Mucosa of gallbladder (tissue), 1 donor: ENCODE measurements at regions not wholly inside any gene's neighbourhood (a gene's known extent, or its start where the extent isn't known, plus 50 kb on each side); places are given as distances from the start of the nearest gene placed in this dataset.

ENCODE experiments used
- DNase-seq: peaks from one replicate; pipeline ENCODE4 v3.0.0-alpha.2; 2020; ENCODE audit warnings: low spot score
- donor health status: DM: no; HTN: no; CAD: no.

- DNase-seq, result no peak
Measured at GRCh38 chr5:89275066-89275855, 392.3 kb upstream of the MEF2C start.

DNA sequence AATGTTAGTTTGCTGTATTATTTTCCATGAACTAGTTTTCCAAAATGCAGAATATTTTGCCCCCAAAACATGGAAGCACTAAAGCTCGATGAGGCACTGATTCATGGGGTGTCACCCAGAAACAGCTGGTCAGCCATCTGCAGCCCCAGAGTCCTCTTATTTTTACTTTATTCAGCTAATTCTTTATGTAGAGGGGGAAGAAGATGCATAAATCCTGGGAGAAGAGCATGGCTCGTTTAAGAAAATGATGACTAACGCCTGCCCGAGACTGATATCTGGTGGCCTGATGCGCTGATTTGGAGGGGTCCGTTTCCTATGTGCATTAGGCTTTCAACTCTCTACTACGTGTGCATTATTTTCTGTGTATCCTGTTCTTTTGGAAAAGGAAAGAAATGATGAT lies 390.3 kb upstream of the MEF2C start:
- no peak for DNase-seq

DNA sequence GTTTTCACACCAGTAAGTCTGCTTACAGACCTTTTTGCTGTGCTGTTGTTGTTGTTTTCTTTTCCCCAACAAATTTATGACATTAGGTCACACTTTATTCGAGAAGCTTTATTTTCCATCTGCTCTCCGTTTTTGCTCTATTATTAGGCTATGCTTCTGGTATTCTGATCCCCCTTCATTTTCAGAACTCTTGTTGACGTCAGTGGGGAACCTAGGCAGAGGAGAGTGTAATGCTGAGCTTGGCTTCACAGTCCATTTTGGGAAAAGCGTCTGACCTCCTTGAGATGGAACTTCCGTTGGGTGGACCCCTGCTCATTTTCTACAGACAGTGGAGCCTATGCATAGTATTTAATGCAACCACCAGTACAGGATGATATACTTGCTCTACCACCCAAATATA lies 387.9 kb upstream of the MEF2C start:
- no peak for DNase-seq

- no peak for DNase-seq
Measured at GRCh38 chr5:89269721-89270120, 386.7 kb upstream of the MEF2C start.

DNA sequence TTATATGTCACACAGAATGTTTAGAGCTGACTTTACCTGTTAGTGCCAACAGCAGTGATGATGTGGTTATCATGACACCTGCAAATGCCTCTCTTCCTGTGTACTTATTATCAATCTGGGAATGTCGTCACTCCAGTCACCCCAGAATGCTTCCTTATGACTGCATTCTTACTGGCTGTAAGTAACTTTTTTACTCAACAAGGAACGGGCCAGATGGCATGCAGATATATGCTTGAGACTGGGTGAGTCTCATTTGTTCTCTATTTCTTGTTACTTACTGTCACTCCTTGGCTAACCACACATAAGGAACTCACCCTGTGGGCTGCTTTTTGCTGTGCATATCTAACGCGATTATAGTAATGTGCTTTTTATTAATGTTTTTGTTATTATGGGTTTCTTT lies 385.5 kb upstream of the MEF2C start:
- no peak for DNase-seq

DNA sequence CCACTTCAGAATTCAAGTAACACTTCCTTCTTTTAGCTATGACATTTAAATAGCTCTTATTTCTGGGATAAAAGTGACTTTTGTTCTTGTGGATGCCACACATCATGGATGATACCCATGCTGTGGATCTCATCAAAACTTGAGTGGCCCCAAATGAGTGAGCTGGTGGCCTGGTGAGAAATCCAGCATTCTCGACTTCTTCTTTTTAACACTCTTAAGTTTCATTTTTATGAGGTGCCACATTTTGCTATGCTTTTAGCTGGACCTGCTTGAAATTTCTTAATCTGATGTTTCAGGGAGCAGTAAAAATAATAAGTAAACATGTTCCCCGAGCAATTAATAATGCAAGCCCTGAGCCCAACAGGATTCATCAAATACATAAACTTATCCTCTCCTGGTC lies 384.8 kb upstream of the MEF2C start:
- no peak for DNase-seq

- DNase-seq, result no peak
Measured at GRCh38 chr5:89265511-89266179, 382.7 kb upstream of the MEF2C start.

- no peak for DNase-seq
Measured at GRCh38 chr5:89263846-89264245, 380.9 kb upstream of the MEF2C start.

DNA sequence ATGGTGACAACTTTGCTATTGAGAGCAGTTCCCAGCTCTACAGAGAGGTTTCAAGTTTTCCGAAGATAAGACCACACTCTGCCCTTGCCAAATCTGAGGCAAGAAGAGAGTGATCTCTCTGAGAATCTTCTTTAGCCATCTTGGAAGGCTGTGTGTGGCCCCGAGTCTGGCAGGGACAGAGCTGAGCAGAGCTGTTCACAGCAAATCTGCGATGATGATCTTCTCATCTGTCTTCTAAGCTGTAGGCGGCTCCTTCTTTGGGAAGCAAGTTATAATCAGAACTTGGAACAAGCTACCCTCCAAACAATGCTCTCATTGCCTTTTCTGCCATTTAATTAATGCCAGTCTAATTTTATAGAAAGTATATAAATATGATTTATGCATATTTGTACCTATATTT lies 379.0 kb upstream of the MEF2C start:
- no peak for DNase-seq

GRCh38 chr5:89260254-89260653 lies 377.3 kb upstream of the MEF2C start:
- DNase-seq, result no peak

DNA sequence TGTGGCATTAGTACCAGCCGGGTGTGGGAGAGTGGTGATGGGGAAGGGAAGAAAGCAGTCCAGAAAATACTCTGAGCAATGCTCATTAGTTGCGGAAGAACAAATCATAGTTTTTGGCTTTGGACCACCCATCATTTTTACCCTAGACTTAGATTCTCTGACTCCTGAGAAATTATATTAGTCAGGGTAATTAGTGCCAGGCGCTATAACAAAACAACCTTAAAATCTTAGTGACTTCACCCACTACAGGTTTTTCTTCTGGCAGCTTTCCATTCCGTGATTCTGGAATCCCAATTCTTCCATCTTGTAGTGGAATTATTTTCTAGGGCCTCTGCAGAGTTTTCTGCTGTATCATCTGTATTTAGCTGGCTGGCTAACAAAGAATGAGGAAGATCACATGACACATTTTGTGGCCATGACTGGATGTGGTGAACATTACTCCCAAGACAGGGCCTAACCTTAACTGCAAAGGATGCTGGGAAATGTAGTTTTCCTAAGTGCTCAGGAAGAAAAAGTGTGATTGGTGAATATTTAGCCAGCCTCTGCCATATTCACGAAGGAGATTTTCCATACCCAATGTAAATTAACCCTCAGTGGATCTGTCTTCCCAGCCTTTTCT lies 373.0 kb upstream of the MEF2C start:
- DNase-seq, result no peak

GRCh38 chr5:89253666-89254352 lies 370.8 kb upstream of the MEF2C start:
- no peak for DNase-seq

- no peak for DNase-seq
Measured at GRCh38 chr5:89246864-89247263, 363.9 kb upstream of the MEF2C start.

DNA sequence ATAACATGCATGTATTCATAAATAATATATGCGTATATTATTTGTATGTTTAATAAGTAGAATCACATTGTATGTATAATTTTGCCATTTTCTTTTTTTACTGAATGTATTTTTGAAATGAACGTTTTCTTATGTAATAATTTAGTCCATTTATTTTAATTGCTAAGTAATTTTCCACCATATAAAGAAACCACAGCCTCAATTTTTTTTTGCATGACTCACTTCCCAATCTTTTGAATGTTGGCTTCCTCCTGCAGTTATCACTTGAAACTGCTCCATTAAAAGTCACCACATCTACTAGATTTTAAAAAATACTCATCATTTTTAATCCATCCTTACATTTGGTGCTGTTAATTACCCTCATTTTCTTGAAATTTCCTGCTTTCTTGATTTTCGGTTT lies 363.3 kb upstream of the MEF2C start:
- no peak for DNase-seq

GRCh38 chr5:89243611-89244010 lies 360.6 kb upstream of the MEF2C start:
- no peak for DNase-seq

GRCh38 chr5:89241186-89241585 lies 358.2 kb upstream of the MEF2C start:
- DNase-seq, result no peak

DNA sequence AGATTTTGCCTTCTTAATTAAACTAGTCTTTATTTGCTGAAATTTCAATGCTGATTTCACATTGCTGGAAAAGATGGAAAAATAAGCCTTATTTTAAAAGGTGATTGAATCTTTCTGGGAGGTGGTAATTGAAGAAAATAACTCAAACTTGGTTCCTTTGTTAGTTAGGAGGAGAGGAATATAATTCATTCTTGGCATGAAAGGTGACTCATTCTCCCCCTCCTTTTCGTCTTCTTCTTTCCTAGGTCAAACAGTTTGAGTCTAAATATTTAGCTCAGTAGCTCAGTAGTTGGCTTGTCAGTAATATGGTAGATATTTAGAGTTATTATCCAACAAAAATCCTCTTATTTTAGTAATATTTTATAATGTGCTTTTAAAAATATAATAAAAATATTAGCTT lies 353.9 kb upstream of the MEF2C start:
- DNase-seq, result no peak

DNA sequence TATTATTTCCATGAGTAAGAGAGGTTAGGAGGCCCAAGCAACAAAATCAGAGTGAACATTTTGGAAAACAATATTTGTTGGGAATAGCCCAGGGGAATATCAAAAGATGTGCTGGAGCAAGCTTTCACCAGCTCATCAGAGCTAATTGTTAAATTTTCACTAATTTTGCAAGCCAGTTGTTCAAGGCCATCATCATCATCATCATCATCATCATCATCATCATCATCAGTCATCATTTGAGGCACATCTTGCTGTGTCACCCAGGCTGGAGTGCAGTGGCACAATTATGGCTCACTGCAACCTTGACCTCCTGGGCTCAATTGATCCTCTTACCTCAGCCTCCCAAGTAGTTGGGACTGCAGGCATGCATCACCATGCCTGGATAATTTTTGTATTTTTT lies 350.5 kb upstream of the MEF2C start:
- no peak for DNase-seq

DNA sequence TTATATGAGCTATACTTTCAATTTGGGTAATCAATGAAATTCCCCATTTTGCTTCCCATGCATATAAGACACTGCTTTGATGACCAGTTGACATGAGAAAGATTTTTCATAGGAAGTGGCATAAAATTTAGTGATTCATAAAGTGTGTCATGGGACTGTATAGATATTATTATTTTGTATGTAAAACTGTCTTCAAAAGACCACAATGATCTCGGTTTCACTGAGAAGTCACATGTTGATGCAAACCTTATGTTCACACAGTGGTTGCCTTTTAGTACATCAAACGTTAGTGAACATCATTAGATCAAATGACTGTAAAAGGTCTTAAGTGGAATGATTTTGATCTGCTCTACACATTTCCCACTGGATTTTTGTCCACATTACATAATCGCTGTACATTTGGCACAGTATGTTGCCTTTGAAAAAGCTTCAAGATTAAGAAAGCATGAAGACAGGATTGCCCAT lies 349.2 kb upstream of the MEF2C start:
- DNase-seq, result no peak

GRCh38 chr5:89230178-89230577 lies 347.2 kb upstream of the MEF2C start:
- DNase-seq, result no peak

GRCh38 chr5:89229331-89230070 lies 346.5 kb upstream of the MEF2C start:
- no peak for DNase-seq

DNA sequence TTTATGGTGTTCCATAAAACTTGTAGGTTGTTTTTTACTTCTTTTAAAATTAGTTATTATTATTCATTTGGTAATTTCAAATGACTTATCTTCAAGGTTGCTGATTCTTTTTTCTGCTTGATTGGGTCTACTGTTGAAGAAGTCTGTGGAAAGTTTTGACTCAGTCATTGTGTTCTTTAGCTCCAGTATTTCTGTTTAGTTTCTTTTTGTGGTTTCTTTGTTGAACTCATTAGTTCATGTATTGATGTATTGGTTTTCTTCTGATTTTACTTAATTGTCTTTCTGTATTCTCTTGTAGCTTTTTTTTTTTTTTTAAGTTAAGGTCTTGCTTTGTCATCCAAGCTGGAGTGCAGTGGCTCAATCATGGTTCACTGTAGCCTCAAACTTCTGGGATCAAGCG lies 345.4 kb upstream of the MEF2C start:
- no peak for DNase-seq
